DOHH2 (cell line): ENCODE measurements at regions not wholly inside any gene's neighbourhood (a gene's known extent, or its start where the extent isn't known, plus 50 kb on each side); places are given as distances from the start of the nearest gene placed in this dataset.

Experiments used
- EZH2phosphoT487 ChIP-seq: fragments of 200-600 bp; sonication (generic); IDR thresholded peaks from 2 replicates; pipeline ENCODE4 v1.6.1; 2017; ENCODE audit warnings: borderline replicate concordance, mild to moderate bottlenecking, antibody characterized with exemption, low read length, moderate library complexity, mixed read lengths
- TF ChIP-seq, protein P1 (sequence below): fragments of 200-600 bp; sonication (generic); IDR thresholded peaks from one replicate; pipeline ENCODE4 v1.5.1; 2014; ENCODE audit warnings: antibody characterized with exemption, mild to moderate bottlenecking, low read depth, low read length; ENCODE audit not compliant: poor library complexity, severe bottlenecking

DNA sequence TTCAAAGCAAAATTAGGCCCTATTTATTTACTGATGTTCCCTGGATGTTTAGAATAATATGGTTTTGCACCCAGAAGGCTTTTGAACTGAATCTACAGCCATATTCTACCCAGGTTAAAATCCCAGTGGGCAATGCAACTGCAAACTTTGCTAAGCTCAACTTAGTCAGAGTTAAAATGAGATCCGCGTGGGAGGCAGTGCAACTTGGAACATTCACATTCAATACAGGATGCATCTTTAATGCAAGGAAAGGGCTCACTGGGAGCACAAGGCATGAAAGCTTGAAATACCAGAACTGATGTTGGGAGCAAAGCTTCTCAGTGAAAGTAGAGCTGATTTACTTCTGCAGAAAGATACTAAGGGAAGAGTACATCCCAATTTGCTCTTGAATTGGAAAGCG lies 281.2 kb upstream of the DEFB112 start:
- TF ChIP-seq, protein P1, sequence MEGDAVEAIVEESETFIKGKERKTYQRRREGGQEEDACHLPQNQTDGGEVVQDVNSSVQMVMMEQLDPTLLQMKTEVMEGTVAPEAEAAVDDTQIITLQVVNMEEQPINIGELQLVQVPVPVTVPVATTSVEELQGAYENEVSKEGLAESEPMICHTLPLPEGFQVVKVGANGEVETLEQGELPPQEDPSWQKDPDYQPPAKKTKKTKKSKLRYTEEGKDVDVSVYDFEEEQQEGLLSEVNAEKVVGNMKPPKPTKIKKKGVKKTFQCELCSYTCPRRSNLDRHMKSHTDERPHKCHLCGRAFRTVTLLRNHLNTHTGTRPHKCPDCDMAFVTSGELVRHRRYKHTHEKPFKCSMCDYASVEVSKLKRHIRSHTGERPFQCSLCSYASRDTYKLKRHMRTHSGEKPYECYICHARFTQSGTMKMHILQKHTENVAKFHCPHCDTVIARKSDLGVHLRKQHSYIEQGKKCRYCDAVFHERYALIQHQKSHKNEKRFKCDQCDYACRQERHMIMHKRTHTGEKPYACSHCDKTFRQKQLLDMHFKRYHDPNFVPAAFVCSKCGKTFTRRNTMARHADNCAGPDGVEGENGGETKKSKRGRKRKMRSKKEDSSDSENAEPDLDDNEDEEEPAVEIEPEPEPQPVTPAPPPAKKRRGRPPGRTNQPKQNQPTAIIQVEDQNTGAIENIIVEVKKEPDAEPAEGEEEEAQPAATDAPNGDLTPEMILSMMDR, result no peak
- no peak for TF ChIP-seq EZH2phosphoT487
